Superior temporal gyrus (tissue), 1 donor: ENCODE measurements at regions not wholly inside any gene's neighbourhood (a gene's known extent, or its start where the extent isn't known, plus 50 kb on each side); places are given as distances from the start of the nearest gene placed in this dataset.
A peak's percentile ranks its signal among the peaks of the same experiment; 100 is the strongest.

Source experiments
- DNase-seq: peaks from one replicate; pipeline ENCODE4 v3.0.0-alpha.2; 2016; ENCODE audit errors: extremely low spot score

DNA sequence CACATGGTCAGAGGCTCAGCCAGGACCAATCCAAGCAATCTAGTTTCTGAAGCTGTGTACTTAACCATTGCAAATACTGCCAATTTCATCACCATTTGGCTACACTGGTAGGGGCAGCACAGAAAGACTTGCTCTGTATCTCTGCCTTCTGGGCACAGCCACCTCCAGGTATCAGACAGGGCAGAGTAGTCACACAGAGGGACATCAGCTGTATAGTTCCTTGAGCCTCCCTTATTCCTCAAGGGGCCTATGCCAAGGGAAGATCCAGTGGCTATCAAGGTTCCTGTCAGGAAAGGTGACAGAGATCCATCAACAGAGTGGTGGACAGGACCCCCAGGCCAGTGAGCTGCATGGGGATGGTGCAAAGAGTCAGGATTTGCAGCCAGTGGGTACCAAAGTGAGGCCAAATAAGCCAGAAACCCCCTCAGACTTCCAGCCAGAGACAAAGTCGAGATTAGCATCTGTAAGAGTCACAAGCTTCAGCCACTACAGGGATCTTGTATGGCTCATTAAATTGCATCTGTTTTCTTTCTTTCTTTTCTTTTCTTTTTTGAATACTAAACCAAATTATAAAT is 381.6 kb upstream of the CPEB2 start:
- DNase-seq, result no peak

- no peak for DNase-seq
These were observed 380.4 kb upstream of the CPEB2 start for GRCh38 chr4:14621731-14622463.

- no peak for DNase-seq
These were observed 375.2 kb upstream of the CPEB2 start for GRCh38 chr4:14627038-14627437.

DNA sequence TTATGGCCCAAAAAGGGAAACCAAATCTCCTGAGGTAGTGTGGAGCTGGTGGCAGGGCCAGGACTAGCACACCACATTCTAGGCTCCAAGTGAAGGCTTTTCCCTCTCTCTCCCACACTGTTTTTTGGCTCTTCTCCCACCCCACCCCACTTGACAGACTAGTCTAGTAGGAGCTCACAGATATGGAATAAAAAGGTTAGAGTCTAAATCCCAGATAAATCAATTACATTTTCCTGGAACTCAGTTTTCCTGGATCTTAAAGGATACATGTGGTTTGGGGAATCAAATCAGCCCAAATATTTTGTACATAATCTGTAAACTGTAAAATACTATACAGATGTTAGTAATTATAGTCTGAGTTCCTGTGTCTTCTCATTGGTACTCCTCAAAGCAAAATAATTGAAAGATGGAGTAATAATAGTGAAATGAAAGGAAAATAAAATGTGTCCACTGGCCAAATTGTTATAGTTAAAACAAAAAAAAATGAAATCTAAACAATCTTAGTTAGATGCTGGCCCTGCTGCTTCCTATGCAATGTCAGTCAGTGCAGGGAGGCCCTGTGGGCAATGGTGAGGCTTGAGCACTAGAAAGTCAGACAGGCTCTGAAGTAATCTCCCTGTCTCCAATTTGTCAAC is 370.4 kb upstream of the CPEB2 start:
- no peak for DNase-seq

GRCh38 chr4:14636563-14636962 is 365.7 kb upstream of the CPEB2 start:
- DNase-seq, result no peak

DNA sequence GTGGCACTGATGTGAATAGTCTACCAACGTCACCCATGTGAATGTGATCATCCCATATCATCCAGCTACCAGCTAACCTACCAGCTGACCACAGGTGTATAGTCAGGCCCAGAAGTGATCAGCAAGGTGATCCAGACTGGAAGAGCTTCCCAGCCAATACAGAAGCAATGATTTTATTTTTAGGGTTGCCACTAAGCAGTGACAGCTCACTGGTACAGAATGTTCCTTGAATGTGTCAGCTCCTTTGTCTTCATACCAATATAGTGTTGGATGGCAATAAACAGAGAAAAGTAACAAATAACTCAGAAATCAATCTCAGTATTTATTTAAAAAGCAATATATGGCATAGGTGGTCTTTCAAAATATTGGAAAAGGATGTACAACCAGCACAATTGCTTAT is 361.8 kb upstream of the CPEB2 start:
- DNase-seq, result no peak

DNA sequence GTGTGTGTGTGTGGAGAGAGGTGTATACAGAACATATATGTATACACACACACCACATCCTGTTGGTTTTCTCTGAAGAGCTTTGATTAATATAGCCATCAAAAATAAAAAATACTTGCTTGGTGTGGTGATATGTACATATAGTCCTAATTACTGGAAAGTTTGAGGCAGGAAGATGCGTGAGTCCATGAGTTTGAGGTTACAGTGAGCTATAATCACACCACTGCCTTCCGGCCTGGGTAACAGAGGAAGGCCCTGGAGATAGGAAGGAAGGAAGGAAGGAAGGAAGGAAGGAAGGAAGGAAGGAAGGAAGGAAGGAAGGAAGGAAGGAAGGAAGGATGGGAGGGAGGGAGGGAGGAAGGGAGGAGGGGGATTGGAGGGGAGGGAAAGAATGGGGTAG is 360.4 kb upstream of the CPEB2 start:
- no peak for DNase-seq

DNA sequence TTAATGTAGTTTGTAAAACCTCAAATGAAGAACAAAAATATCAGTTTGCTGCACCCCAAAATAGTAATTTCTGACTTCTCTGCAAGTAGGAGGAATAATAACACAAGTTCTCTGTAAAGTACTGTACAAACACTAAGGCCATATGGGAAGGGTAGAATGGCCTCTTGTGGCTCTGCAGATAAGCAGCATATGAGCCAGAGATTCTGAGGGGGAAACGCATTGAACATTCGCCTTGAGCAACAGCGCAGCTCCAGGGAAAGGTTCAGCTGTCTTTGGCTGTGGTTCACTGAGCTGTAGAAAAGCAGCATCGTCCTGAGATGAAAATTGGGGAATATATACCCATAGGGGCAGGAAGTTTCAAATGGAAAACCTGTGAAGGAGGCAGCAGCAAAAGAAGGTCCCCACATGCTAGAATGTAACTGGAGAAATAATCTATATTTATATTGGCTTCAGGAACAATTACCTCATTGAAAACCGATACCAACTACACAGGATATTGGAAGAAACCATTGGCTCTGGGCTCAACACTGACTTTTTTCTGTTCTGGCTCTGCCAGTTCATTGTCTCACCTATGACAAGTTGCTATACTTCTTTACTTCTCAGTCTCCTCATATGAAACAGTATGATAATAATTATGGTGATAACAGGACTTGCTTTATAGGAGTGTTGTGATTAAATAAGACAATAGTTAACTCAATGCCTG is 357.6 kb upstream of the CPEB2 start:
- no peak for DNase-seq

DNA sequence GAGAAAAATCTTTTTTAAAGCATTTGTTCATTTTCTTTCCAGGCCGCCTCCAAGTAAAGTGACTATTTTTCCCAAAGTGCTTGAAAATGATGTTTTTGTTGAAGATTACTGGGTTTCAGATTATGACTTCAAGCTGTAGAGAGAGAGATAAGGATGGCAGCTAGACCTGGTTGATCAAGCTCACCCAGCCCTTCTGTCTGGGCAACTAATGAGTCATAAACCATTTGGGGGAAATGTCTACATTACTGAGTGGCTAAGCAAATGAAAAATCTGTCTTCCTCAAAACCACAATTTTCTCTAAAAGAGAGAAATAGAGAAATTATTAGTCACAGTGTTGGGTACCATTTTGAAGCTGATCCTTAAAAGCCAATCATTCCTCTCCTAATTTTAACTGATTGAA is 355.4 kb upstream of the CPEB2 start:
- no peak for DNase-seq

DNA sequence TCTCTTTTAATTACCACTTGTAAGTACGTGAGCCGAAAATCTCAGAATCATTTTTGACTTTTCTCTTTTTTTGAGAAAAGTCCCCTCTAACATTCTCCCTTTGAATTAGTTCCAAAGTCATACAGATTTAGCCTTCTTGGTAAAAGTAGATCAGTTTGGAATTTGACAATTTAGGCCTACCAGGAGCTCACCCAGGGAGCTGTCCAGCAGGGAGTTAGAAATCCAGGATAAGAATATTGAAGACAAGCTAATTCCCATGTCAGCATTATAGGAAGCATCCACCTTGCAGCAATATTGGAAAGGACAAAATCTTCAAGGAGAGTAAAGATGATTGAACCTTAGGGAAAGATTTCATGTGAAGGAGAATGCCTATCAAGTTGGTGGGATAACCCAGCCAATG is 352.2 kb upstream of the CPEB2 start:
- no peak for DNase-seq

DNA sequence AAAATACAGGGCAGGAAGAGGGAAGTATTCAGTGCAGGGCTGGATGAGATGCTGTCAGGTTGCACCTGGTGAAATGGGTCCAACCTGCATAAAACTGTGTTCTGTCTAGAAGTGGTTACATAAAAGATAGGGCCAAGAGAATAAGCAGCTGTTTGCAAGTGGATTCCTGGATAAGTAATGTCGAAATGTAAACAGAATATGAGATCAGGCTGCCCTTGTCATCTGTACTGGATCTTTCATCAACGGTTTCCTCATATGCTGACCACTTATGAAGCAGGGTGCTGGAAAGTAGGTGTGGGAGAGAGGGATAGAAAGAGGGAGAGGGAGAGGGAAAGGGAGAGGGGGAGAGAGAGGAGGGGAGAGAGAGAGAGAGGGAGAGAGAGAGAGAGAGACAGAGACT is 349.8 kb upstream of the CPEB2 start:
- DNase-seq, result no peak

DNA sequence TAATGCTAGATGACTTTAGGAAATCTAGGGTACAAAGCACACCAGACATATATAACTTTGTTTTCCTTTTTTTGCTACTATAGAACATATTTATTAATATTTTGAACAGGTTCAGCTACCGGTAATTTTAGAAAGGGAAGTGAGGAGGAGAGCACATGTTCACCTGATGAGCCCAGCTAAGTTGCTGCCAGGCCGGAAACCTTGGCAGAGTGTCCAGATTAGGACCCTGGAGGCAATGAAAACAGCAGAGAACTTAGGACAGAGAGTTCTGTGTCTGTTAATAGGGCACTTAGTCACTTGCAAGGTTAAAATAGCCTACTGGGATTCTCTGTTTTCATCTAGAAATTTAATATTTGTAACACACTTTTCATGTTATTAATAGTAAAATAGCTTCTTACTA is 348.9 kb upstream of the CPEB2 start:
- no peak for DNase-seq

- DNase-seq, result no peak
These were observed 343.0 kb upstream of the CPEB2 start for GRCh38 chr4:14659286-14659685.

- DNase-seq, result no peak
These were observed 334.6 kb upstream of the CPEB2 start for GRCh38 chr4:14667624-14668151.

- no peak for DNase-seq
These were observed 334.0 kb upstream of the CPEB2 start for GRCh38 chr4:14668296-14668695.

DNA sequence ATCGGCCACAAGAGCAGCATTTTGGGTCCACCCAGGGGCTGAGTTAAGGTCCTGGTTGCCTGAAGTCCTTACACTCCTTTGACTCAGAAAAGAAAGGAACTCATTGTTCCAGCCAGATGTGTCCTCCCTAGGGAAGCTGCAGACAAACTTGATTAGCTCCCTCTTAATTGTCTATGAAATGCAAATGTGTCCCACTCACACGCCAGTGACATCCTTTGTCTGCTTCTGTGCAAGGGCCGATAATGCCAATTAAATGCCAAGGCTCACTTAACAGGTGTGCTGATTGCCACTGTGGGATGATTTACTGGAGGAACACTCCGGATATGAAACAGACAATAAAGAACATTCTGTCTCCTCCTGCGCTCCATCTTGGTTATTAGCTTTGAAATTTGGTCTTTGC is 332.9 kb upstream of the CPEB2 start:
- no peak for DNase-seq

DNA sequence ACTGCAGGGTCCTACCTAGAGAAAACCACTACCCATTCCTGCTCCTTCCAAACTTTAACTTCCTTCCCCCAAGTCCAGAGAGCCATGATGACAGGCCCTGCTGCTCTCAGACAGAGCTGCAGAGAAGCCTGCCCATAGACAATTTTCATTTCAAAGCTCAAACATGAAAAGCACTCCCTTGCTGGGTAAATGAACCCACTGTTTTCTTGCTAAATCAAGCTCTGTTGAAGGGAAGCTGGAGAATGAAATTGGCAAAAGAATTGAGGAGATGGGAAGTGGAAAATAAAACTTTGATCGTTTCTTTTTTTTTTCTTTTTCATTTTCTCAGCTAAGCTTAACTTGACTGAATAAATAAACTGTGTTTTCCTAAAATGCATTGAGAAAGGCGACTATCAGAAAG is 331.1 kb upstream of the CPEB2 start:
- no peak for DNase-seq

DNA sequence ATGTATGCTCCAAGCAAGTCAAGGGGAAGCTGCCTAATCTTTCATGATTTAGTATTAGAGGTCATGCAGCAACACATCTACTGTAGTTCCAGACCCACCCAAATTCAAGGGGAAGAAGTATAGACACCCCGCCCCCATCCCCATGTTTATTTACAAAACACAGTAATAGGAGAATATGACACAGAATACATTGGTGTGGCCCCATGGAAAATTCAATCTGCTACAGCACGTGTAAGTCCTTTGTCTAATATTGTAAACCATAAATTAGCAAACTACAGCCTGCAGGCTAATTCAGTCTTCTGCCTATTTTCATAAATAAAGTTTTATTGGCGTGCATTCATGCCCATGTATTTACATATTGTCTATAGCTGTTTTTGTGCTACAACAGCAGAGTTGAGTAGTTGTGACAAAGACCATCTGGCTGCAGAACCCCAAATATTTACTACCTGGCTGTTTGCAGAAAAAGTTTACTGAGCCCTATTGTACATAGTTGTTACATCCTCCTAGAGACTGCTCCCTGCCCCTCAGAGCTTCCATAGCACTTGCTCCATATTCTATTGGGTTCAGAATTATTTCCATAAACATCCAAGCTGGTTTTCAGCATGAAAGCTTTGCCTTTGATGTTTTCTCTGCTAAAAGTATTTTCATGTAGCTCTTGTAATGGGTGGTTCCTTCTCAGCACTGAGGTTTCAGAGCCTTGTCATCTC is 326.8 kb upstream of the CPEB2 start:
- no peak for DNase-seq

GRCh38 chr4:14679906-14680305 is 322.4 kb upstream of the CPEB2 start:
- no peak for DNase-seq

- DNase-seq, result no peak
These were observed 321.0 kb upstream of the CPEB2 start for GRCh38 chr4:14681330-14681729.

DNA sequence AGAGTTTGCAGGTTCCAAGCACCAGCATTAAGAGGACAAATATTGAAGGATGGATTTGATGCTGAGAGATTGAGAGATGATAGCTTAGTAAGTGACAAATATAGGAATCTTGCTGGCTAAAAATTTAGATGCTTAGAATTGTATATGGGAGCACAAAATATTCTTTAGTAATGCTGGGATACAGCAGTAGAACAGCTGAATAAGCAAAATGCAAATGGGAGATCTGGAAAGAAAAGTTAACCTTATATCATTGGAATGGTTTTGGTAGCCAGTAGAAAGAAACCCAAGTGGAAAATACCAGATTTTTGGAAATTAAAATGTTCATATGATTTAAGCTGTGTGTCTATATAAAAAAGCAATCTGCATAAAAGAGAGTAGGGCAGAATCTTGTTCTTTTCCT is 308.6 kb upstream of the CPEB2 start:
- peak; percentile 29 for DNase-seq
